Right lobe of liver (tissue), 4 donors: ENCODE measurements at regions not wholly inside any gene's neighbourhood (a gene's known extent, or its start where the extent isn't known, plus 50 kb on each side); places are given as distances from the start of the nearest gene placed in this dataset.

Experiments used
- CTCF ChIP-seq, 4 donors: fragments of 200-600 bp in 3 of 4; fragments of 450-650 bp in 1 of 4; IDR thresholded peaks; one replicate each; pipeline versions ENCODE4 v1.5.1 to v1.8.0; 2016 to 2022; ENCODE audit warnings: antibody characterized with exemption in 4 of 4, mild to moderate bottlenecking in 2 of 4
- POLR2A ChIP-seq: fragments of 450-650 bp; IDR thresholded peaks from one replicate; pipeline ENCODE4 v1.6.1; 2017; ENCODE audit warnings: antibody characterized with exemption, mild to moderate bottlenecking
- donor health status: DM: no; HTN: no; CAD: no.
- donor health status: DM: no; HTN: no; CAD: no.
- donor health status: DM: no; HTN: yes; CAD: no.

- TF ChIP-seq CTCF (IDR thresholded peaks at IDR 0.05) (no peak), POLR2A (no peak)
Measured at GRCh38 chr10:31591569-31591968, 272.6 kb downstream of the ZEB1 start.
